ENCODE measurements at regions not wholly inside any gene's neighbourhood (a gene's known extent, or its start where the extent isn't known, plus 50 kb on each side); places are given as distances from the start of the nearest gene placed in this dataset.
"Not testable (repeated sequence)": the region's sequence is repeated elsewhere in the genome, so short reads cannot be mapped to it uniquely, and the experiment has no call there.

GRCh38 chr16:16494998-16495397, 116.1 kb downstream of the NPIPA7 start:
- H3K9me2 ChIP-seq (replicated peaks; ENCODE audit: control insufficient read depth, low read length); H4K20me1 ChIP-seq (ENCODE audit: control insufficient read depth, insufficient read depth, low read depth, low read length); H3K27me3 ChIP-seq (ENCODE audit: control insufficient read depth, low read length); H3K36me3 ChIP-seq (ENCODE audit: control insufficient read depth, low read length); H3K4me1 ChIP-seq (ENCODE audit: control insufficient read depth, low read length); H3K9me3 ChIP-seq (ENCODE audit: control insufficient read depth, insufficient read depth, low read length); H3K27ac ChIP-seq (ENCODE audit: low read depth, low read length); H3F3A ChIP-seq (ENCODE audit: control insufficient read depth, insufficient read depth); H3K4me2 ChIP-seq (ENCODE audit: low read length); H3K79me2 ChIP-seq (ENCODE audit: control insufficient read depth, low read length); H3K4me3 ChIP-seq (ENCODE audit: low read length): not testable (repeated sequence)

DNA sequence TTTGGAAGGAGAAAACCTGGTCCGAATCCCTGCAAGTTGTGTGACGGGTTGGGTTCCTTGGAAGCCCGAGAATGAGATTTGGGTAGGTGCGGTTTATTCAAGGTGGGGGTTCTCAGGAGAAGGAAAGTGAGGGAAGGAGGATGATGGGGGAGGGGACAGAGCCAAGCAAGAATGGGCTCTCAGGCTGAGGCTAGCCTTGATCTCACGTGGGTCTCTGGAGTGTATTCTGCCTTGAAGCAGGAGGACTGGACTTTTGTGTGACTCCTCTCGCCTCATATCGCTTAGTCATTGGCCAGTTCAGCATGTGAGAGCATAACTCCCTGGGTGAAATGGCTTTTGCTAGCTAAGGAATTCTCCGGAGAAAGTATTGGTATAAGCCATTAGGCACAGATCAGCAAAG, 120.9 kb downstream of the NPIPA7 start:
- H3K9me2 ChIP-seq (replicated peaks; ENCODE audit: control insufficient read depth, low read length); H3K79me2 ChIP-seq (ENCODE audit: control insufficient read depth, low read length); H3K4me3 ChIP-seq (ENCODE audit: low read length); H3K36me3 ChIP-seq (ENCODE audit: control insufficient read depth, low read length); H3K9me3 ChIP-seq (ENCODE audit: control insufficient read depth, insufficient read depth, low read length); H3K4me2 ChIP-seq (ENCODE audit: low read length); H3K27me3 ChIP-seq (ENCODE audit: control insufficient read depth, low read length); H3K4me1 ChIP-seq (ENCODE audit: control insufficient read depth, low read length); H4K20me1 ChIP-seq (ENCODE audit: control insufficient read depth, insufficient read depth, low read depth, low read length); H3F3A ChIP-seq (ENCODE audit: control insufficient read depth, insufficient read depth); H3K27ac ChIP-seq (ENCODE audit: low read depth, low read length): not testable (repeated sequence)

GRCh38 chr16:16507041-16507440, 128.1 kb downstream of the NPIPA7 start:
- H3K36me3 ChIP-seq (ENCODE audit: control insufficient read depth, low read length); H3F3A ChIP-seq (ENCODE audit: control insufficient read depth, insufficient read depth); H3K9me3 ChIP-seq (ENCODE audit: control insufficient read depth, insufficient read depth, low read length); H3K4me1 ChIP-seq (ENCODE audit: control insufficient read depth, low read length); H3K9me2 ChIP-seq (replicated peaks; ENCODE audit: control insufficient read depth, low read length); H3K27me3 ChIP-seq (ENCODE audit: control insufficient read depth, low read length); H3K4me2 ChIP-seq (ENCODE audit: low read length); H3K27ac ChIP-seq (ENCODE audit: low read depth, low read length); H3K79me2 ChIP-seq (ENCODE audit: control insufficient read depth, low read length); H3K4me3 ChIP-seq (ENCODE audit: low read length); H4K20me1 ChIP-seq (ENCODE audit: control insufficient read depth, insufficient read depth, low read depth, low read length): not testable (repeated sequence)

- not testable (repeated sequence) for H3K36me3 ChIP-seq (ENCODE audit: control insufficient read depth, low read length); H3K27me3 ChIP-seq (ENCODE audit: control insufficient read depth, low read length); H4K20me1 ChIP-seq (ENCODE audit: control insufficient read depth, insufficient read depth, low read depth, low read length); H3K9me2 ChIP-seq (replicated peaks; ENCODE audit: control insufficient read depth, low read length); H3K4me2 ChIP-seq (ENCODE audit: low read length); H3F3A ChIP-seq (ENCODE audit: control insufficient read depth, insufficient read depth); H3K4me1 ChIP-seq (ENCODE audit: control insufficient read depth, low read length); H3K9me3 ChIP-seq (ENCODE audit: control insufficient read depth, insufficient read depth, low read length); H3K27ac ChIP-seq (ENCODE audit: low read depth, low read length); H3K79me2 ChIP-seq (ENCODE audit: control insufficient read depth, low read length); H3K4me3 ChIP-seq (ENCODE audit: low read length)
Observed at GRCh38 chr16:16508344-16508743, 129.4 kb downstream of the NPIPA7 start.

DNA sequence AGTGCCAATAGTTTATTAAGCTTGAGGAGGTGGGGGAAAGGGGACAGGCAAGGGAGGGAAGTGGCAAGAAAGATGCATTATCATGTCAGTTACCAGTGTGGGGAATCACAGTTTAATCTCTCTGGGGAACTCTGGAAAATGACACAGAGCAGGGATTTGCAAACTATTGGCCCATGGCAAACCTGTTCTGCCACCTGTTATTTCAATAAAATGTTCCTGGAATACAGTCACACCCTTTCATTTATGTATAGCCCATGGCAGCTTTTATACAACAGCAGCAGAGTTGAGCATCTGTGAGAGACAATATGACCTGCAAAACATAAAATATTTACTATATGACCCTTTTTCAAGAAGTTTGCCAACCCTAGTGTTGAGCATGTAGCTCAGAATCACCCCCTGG, 140.5 kb downstream of the NPIPA7 start:
- not testable (repeated sequence) for H3K27me3 ChIP-seq (ENCODE audit: control insufficient read depth, low read length); H3K9me3 ChIP-seq (ENCODE audit: control insufficient read depth, insufficient read depth, low read length); H3K4me3 ChIP-seq (ENCODE audit: low read length); H3K4me2 ChIP-seq (ENCODE audit: low read length); H3F3A ChIP-seq (ENCODE audit: control insufficient read depth, insufficient read depth); H4K20me1 ChIP-seq (ENCODE audit: control insufficient read depth, insufficient read depth, low read depth, low read length); H3K36me3 ChIP-seq (ENCODE audit: control insufficient read depth, low read length); H3K9me2 ChIP-seq (replicated peaks; ENCODE audit: control insufficient read depth, low read length); H3K27ac ChIP-seq (ENCODE audit: low read depth, low read length); H3K79me2 ChIP-seq (ENCODE audit: control insufficient read depth, low read length); H3K4me1 ChIP-seq (ENCODE audit: control insufficient read depth, low read length)

DNA sequence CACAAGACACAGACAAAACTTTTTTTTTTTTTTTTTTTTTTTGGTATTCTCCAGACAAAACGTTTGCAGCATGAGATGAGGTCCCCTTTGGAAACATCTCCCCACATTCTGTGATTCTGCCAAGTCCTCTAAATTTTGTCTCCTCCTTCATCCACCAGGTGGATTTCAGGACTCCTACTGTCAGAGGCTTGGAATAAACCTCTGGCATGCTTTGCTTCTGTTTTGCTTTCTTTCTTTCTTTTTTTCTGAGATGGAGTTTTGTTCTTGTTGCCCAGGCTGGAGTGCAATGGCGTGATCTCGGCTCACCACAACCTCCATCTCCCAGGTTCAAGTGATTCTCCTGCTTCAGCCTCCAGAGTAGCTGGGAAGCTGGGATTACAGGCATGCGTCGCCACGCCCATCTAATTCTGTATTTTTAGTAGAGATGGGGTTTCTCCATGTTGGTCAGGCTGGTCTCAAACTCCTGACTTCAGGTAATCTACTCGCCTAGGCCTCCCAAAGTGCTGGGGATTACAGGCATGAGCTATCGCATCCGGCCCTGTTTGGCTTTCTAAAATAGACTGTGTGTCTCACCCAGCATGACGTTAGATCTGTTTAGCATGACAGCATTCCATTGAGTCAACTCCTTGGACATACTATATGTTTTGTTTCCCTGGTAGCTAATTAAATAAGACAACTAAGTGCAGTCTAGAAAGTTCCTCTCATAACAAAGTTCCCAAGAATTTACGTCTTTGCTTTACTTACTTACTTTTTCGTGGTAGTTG, 142.5 kb downstream of the NPIPA7 start:
- not testable (repeated sequence) for H3K9me2 ChIP-seq (replicated peaks; ENCODE audit: control insufficient read depth, low read length); H3K4me1 ChIP-seq (ENCODE audit: control insufficient read depth, low read length); H3F3A ChIP-seq (ENCODE audit: control insufficient read depth, insufficient read depth); H3K27ac ChIP-seq (ENCODE audit: low read depth, low read length); H4K20me1 ChIP-seq (ENCODE audit: control insufficient read depth, insufficient read depth, low read depth, low read length); H3K27me3 ChIP-seq (ENCODE audit: control insufficient read depth, low read length); H3K9me3 ChIP-seq (ENCODE audit: control insufficient read depth, insufficient read depth, low read length); H3K79me2 ChIP-seq (ENCODE audit: control insufficient read depth, low read length); H3K4me3 ChIP-seq (ENCODE audit: low read length); H3K36me3 ChIP-seq (ENCODE audit: control insufficient read depth, low read length); H3K4me2 ChIP-seq (ENCODE audit: low read length)

- H3K36me3 ChIP-seq (ENCODE audit: control insufficient read depth, low read length); H3K9me3 ChIP-seq (ENCODE audit: control insufficient read depth, insufficient read depth, low read length); H3K27me3 ChIP-seq (ENCODE audit: control insufficient read depth, low read length); H3K4me2 ChIP-seq (ENCODE audit: low read length); H3F3A ChIP-seq (ENCODE audit: control insufficient read depth, insufficient read depth); H3K79me2 ChIP-seq (ENCODE audit: control insufficient read depth, low read length); H3K9me2 ChIP-seq (replicated peaks; ENCODE audit: control insufficient read depth, low read length); H4K20me1 ChIP-seq (ENCODE audit: control insufficient read depth, insufficient read depth, low read depth, low read length); H3K27ac ChIP-seq (ENCODE audit: low read depth, low read length); H3K4me3 ChIP-seq (ENCODE audit: low read length); H3K4me1 ChIP-seq (ENCODE audit: control insufficient read depth, low read length): not testable (repeated sequence)
Observed at GRCh38 chr16:16526998-16527397, 148.1 kb downstream of the NPIPA7 start.

DNA sequence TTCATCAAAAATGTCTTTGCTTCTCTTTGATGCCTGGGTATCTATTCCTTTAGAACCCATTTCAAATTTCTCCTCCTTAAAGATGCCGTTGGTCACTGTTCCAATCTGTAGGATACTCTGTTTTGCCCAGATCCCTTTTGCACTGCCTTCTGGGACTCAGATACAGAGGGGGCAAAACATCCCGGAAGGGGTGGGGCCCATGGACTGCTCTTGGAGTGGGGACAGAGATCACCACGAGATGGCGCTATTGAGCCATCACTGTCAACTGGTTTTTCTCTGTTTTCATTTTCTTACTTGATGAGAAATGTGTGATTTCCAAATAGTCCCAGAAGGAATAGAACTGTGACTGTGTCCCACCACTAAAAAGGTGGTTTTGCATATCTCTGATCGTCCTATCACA, 151.8 kb downstream of the NPIPA7 start:
- H3K27me3 ChIP-seq (ENCODE audit: control insufficient read depth, low read length); H3K4me2 ChIP-seq (ENCODE audit: low read length); H3K27ac ChIP-seq (ENCODE audit: low read depth, low read length); H3F3A ChIP-seq (ENCODE audit: control insufficient read depth, insufficient read depth); H3K4me1 ChIP-seq (ENCODE audit: control insufficient read depth, low read length); H3K4me3 ChIP-seq (ENCODE audit: low read length); H3K79me2 ChIP-seq (ENCODE audit: control insufficient read depth, low read length); H4K20me1 ChIP-seq (ENCODE audit: control insufficient read depth, insufficient read depth, low read depth, low read length); H3K9me2 ChIP-seq (replicated peaks; ENCODE audit: control insufficient read depth, low read length); H3K9me3 ChIP-seq (ENCODE audit: control insufficient read depth, insufficient read depth, low read length); H3K36me3 ChIP-seq (ENCODE audit: control insufficient read depth, low read length): not testable (repeated sequence)

Data from DOHH2 (cell line).